Keratinocyte (primary cell): ENCODE measurements at regions not wholly inside any gene's neighbourhood (a gene's known extent, or its start where the extent isn't known, plus 50 kb on each side); places are given as distances from the start of the nearest gene placed in this dataset.
A peak's percentile ranks its signal among the peaks of the same experiment; 100 is the strongest.

Experiments used
- DNase-seq: peaks from one replicate; pipeline ENCODE4 v3.0.0-alpha.2; 2011; ENCODE audit warnings: low read depth, missing footprints, low spot score
- FAIRE-seq: peaks from 2 replicates; lab custom pipeline; 2011; peaks lifted over from hg19 to GRCh38; lab: Jason Lieb, UNC
- H2AFZ ChIP-seq: 2 replicates; pipeline ENCODE4 v1.6.0; 2012; ENCODE audit warnings: low read length, control low read depth, inconsistent platforms; ENCODE audit not compliant: control insufficient read depth
- H3K27ac ChIP-seq: 2 replicates; pipeline ENCODE4 v1.5.1; 2011; ENCODE audit warnings: low read length; ENCODE audit not compliant: control insufficient read depth, insufficient read depth
- H3K27me3 ChIP-seq: 3 replicates; pipeline ENCODE4 v1.6.0; 2011; ENCODE audit warnings: low read length; ENCODE audit not compliant: control insufficient read depth, insufficient read depth; ENCODE audit errors: extremely low read depth
- H3K36me3 ChIP-seq, 2 experiments: 2 replicates in 1 of 2; 3 replicates in 1 of 2; pipeline ENCODE4 v1.5.1; 2011; ENCODE audit warnings: low read length in 2 of 2, mild to moderate bottlenecking in 1 of 2; ENCODE audit not compliant: control insufficient read depth in 2 of 2, insufficient read depth in 2 of 2; ENCODE audit errors: extremely low read depth in 1 of 2
- H3K4me1 ChIP-seq: 3 replicates; pipeline ENCODE4 v1.5.1; 2011; ENCODE audit warnings: low read length; ENCODE audit not compliant: control insufficient read depth, insufficient read depth; ENCODE audit errors: extremely low read depth
- H3K4me2 ChIP-seq: 3 replicates; pipeline ENCODE4 v1.6.0; 2011; ENCODE audit warnings: low read depth, low read length; ENCODE audit not compliant: control insufficient read depth, insufficient read depth; ENCODE audit errors: extremely low read depth
- H3K4me3 ChIP-seq, 3 experiments: fragments of 200-600 bp in 1 of 3; sonication (generic) in 1 of 3; 2 replicates in 2 of 3; 3 replicates in 1 of 3; pipeline ENCODE4 v1.5.1; 2011 to 2016; ENCODE audit warnings: low read length in 3 of 3, mild to moderate bottlenecking in 3 of 3, control low read depth in 2 of 3, inconsistent platforms in 1 of 3, low read depth in 1 of 3, mixed read lengths in 1 of 3, mixed run types in 1 of 3, moderate library complexity in 1 of 3; ENCODE audit not compliant: control insufficient read depth in 2 of 3, insufficient read depth in 2 of 3; ENCODE audit errors: extremely low read depth in 1 of 3
- H3K79me2 ChIP-seq: 2 replicates; pipeline ENCODE4 v1.6.0; 2012; ENCODE audit warnings: low read length; ENCODE audit not compliant: control insufficient read depth, insufficient read depth
- H3K9ac ChIP-seq: 3 replicates; pipeline ENCODE4 v1.6.0; 2011; ENCODE audit warnings: low read length; ENCODE audit not compliant: control insufficient read depth, insufficient read depth; ENCODE audit errors: extremely low read depth
- H3K9me1 ChIP-seq: 3 replicates; pipeline ENCODE4 v1.6.0; 2011; ENCODE audit warnings: low read length; ENCODE audit not compliant: control insufficient read depth, insufficient read depth; ENCODE audit errors: extremely low read depth
- H3K9me3 ChIP-seq: 2 replicates; pipeline ENCODE4 v1.5.1; 2012; ENCODE audit warnings: low read depth, low read length; ENCODE audit not compliant: control insufficient read depth
- H4K20me1 ChIP-seq: 3 replicates; pipeline ENCODE4 v1.6.0; 2011; ENCODE audit warnings: low read length; ENCODE audit not compliant: control insufficient read depth, insufficient read depth; ENCODE audit errors: extremely low read depth
- EZH2 ChIP-seq: IDR thresholded peaks from one replicate; pipeline ENCODE4 v1.6.1; 2012; ENCODE audit warnings: inconsistent platforms, mild to moderate bottlenecking, low read length, moderate library complexity
- dilution Hi-C: fragments of 300-500 bp; cut with MboI; formaldehyde crosslinking; loops from one replicate; pipeline ENCODE4 v1.7.0; 2020; ENCODE audit warnings: low sequenced_read_pairs; ENCODE audit not compliant: extremely low pct_ligation_motif_present
- TF ChIP-seq, protein P1 (sequence below), 3 experiments: IDR thresholded peaks in 1 of 3; conservative IDR thresholded peaks in 1 of 3; optimal IDR thresholded peaks in 1 of 3; 2 replicates in 2 of 3; 3 replicates in 1 of 3; pipeline versions ENCODE3 to v1.5.1; 2011; ENCODE audit warnings: low read length in 3 of 3, mild to moderate bottlenecking in 3 of 3, moderate library complexity in 2 of 3, control low read depth in 1 of 3, inconsistent platforms in 1 of 3; ENCODE audit not compliant: insufficient read depth in 2 of 3; ENCODE audit errors: extremely low read depth in 1 of 3

- H3K9ac ChIP-seq, result no peak overlapping the region
- H3K9me1 ChIP-seq, result no peaks in the 10 kb centered on the region
- no peak for TF ChIP-seq EZH2
- TF ChIP-seq, protein P1, sequence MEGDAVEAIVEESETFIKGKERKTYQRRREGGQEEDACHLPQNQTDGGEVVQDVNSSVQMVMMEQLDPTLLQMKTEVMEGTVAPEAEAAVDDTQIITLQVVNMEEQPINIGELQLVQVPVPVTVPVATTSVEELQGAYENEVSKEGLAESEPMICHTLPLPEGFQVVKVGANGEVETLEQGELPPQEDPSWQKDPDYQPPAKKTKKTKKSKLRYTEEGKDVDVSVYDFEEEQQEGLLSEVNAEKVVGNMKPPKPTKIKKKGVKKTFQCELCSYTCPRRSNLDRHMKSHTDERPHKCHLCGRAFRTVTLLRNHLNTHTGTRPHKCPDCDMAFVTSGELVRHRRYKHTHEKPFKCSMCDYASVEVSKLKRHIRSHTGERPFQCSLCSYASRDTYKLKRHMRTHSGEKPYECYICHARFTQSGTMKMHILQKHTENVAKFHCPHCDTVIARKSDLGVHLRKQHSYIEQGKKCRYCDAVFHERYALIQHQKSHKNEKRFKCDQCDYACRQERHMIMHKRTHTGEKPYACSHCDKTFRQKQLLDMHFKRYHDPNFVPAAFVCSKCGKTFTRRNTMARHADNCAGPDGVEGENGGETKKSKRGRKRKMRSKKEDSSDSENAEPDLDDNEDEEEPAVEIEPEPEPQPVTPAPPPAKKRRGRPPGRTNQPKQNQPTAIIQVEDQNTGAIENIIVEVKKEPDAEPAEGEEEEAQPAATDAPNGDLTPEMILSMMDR (optimal IDR thresholded peaks at IDR 0.05 in 1 of 3, IDR thresholded peaks at IDR 0.05 in 1 of 3, conservative IDR thresholded peaks at IDR 0.05 in 1 of 3; ENCODE audit: extremely low read depth in 1 of 3, insufficient read depth in 2 of 3, low read length in 3 of 3), result peak; percentile 68 to 82 (median 80)
- H3K27ac ChIP-seq, result no peak overlapping the region
- no peaks in the 10 kb centered on the region for H3K27me3 ChIP-seq
- peak; percentile 60 for FAIRE-seq
- no peaks in the 10 kb centered on the region for H3K36me3 ChIP-seq
- H4K20me1 ChIP-seq, result no peaks in the 10 kb centered on the region
- no peak overlapping the region for H3K4me2 ChIP-seq
- no peaks in the 10 kb centered on the region for H3K79me2 ChIP-seq
- DNase-seq, result no peak
- no peak overlapping the region for H3K4me3 ChIP-seq
- H3K4me1 ChIP-seq, result no peaks in the 10 kb centered on the region
- dilution Hi-C loops, result no loop called here
- no peak overlapping the region for H2AFZ ChIP-seq
- H3K9me3 ChIP-seq, result no peaks in the 10 kb centered on the region
These were observed 971.3 kb upstream of the FAM98A start for GRCh38 chr2:34570266-34570872.

DNA sequence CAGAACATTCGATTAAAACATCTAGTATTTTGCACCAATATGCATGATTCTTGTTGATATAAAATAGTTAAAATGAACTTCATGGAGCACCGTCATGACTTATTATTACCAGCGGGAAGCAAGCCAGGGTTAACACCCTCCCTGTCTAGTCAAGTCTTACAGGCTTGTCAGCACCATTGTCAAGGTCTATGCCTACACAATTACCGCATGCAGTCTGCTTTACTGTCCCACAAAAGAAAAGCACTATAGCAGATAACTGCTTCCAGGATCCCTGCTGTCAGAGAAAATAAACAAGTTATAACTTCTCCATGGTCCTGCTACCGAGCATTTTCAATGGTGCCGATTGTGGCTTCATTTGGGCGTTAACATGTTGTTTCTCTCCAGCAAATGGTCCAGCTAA, 968.0 kb upstream of the FAM98A start:
- Histone ChIP-seq H3K9me1 (no peaks in the 10 kb centered on the region), H4K20me1 (no peaks in the 10 kb centered on the region), H3K36me3 (no peaks in the 10 kb centered on the region), H3K27ac (no peak overlapping the region), H3K27me3 (no peaks in the 10 kb centered on the region), H3K79me2 (no peaks in the 10 kb centered on the region), H2AFZ (no peak overlapping the region), H3K4me1 (no peaks in the 10 kb centered on the region), H3K9ac (no peak overlapping the region), H3K4me2 (no peak overlapping the region), H3K9me3 (no peaks in the 10 kb centered on the region), H3K4me3 (no peak overlapping the region)
- FAIRE-seq (no peak), DNase-seq (no peak)
- TF ChIP-seq, protein P1 (optimal IDR thresholded peaks at IDR 0.05 in 1 of 3, IDR thresholded peaks at IDR 0.05 in 1 of 3, conservative IDR thresholded peaks at IDR 0.05 in 1 of 3; ENCODE audit: extremely low read depth in 1 of 3, insufficient read depth in 2 of 3, low read length in 3 of 3), result no peak
- TF ChIP-seq EZH2, result no peak
- dilution Hi-C loops, result no loop called here
